CD14-positive monocyte (primary cell): ENCODE measurements at regions not wholly inside any gene's neighbourhood (a gene's known extent, or its start where the extent isn't known, plus 50 kb on each side); places are given as distances from the start of the nearest gene placed in this dataset.

Experiments used
- DNase-seq, 3 donors: peaks; one replicate each; pipeline ENCODE4 v3.0.0-alpha.2; 2011 to 2022
- H2AFZ ChIP-seq: 2 replicates; pipeline ENCODE4 v1.6.0; 2012; ENCODE audit warnings: mild to moderate bottlenecking, low read depth, low read length, inconsistent platforms; ENCODE audit not compliant: insufficient read depth, poor library complexity, severe bottlenecking
- H3K27ac ChIP-seq, 2 donors: 1 replicate in 1 of 2; 2 replicates in 1 of 2; pipeline ENCODE4 v1.5.1; 2012 to 2013; ENCODE audit warnings: low read length in 2 of 2, control low read depth in 1 of 2, inconsistent platforms in 1 of 2, low read depth in 1 of 2, mild to moderate bottlenecking in 1 of 2
- H3K27me3 ChIP-seq, 2 donors: one replicate each; pipeline versions ENCODE4 v1.6.0 to v1.6.1; 2011 to 2013; ENCODE audit warnings: low read length in 2 of 2; ENCODE audit not compliant: control insufficient read depth in 2 of 2, insufficient read depth in 2 of 2
- H3K36me3 ChIP-seq, 2 donors: replicated peaks in 1 of 2; 1 replicate in 1 of 2; 2 replicates in 1 of 2; pipeline versions ENCODE4 v1.5.1 to v1.6.1; 2012 to 2013; ENCODE audit warnings: low read length in 2 of 2, control low read depth in 1 of 2, inconsistent platforms in 1 of 2, mild to moderate bottlenecking in 1 of 2; ENCODE audit not compliant: insufficient read depth in 2 of 2, control insufficient read depth in 1 of 2
- H3K4me1 ChIP-seq, 2 donors: 1 replicate in 1 of 2; 2 replicates in 1 of 2; pipeline versions ENCODE4 v1.5.1 to v1.6.1; 2012 to 2013; ENCODE audit warnings: low read length in 2 of 2, control low read depth in 1 of 2, inconsistent platforms in 1 of 2, mild to moderate bottlenecking in 1 of 2, moderate library complexity in 1 of 2; ENCODE audit not compliant: insufficient read depth in 2 of 2, control insufficient read depth in 1 of 2
- H3K4me2 ChIP-seq: replicated peaks from 2 replicates; pipeline ENCODE3; 2012; ENCODE audit warnings: low read length, moderate library complexity, mild to moderate bottlenecking; ENCODE audit not compliant: poor library complexity, severe bottlenecking; ENCODE audit errors: extremely low read depth
- H3K4me3 ChIP-seq, 3 experiments: fragments of 200-600 bp in 1 of 3; sonication (generic) in 1 of 3; replicated peaks in 1 of 3; 1 replicate in 2 of 3; 2 replicates in 1 of 3; pipeline ENCODE4 v1.5.1; 2011 to 2013; ENCODE audit warnings: low read length in 3 of 3, mild to moderate bottlenecking in 3 of 3, control low read depth in 2 of 3, low read depth in 2 of 3, inconsistent platforms in 1 of 3, moderate library complexity in 1 of 3
- H3K79me2 ChIP-seq: 2 replicates; pipeline ENCODE4 v1.6.0; 2012; ENCODE audit warnings: mild to moderate bottlenecking, control low read depth, inconsistent platforms, low read length, moderate library complexity; ENCODE audit not compliant: insufficient read depth
- H3K9ac ChIP-seq: 2 replicates; pipeline ENCODE4 v1.6.0; 2017; ENCODE audit warnings: low read length, mild to moderate bottlenecking; ENCODE audit not compliant: insufficient read depth, poor library complexity, severe bottlenecking
- H3K9me3 ChIP-seq, 2 donors: replicated peaks in 1 of 2; 1 replicate in 1 of 2; 2 replicates in 1 of 2; pipeline versions ENCODE4 v1.5.1 to v1.6.1; 2012 to 2013; ENCODE audit warnings: low read length in 2 of 2, control low read depth in 1 of 2; ENCODE audit not compliant: control insufficient read depth in 1 of 2, insufficient read depth in 1 of 2
- H4K20me1 ChIP-seq: 2 replicates; pipeline ENCODE4 v1.6.0; 2012; ENCODE audit warnings: mild to moderate bottlenecking, low read length, control low read depth, moderate library complexity; ENCODE audit not compliant: insufficient read depth
- H3K27ac Mint-ChIP-seq, 7 donors: one replicate each; pipeline ENCODE4 v1.8.0; 2020; ENCODE audit warnings: mild to moderate bottlenecking in 7 of 7, mixed read lengths in 7 of 7, moderate library complexity in 6 of 7, inconsistent platforms in 2 of 7
- H3K27me3 Mint-ChIP-seq, 3 donors: one replicate each; pipeline ENCODE4 v1.8.0; 2021 to 2022; ENCODE audit warnings: low read depth in 3 of 3, mild to moderate bottlenecking in 3 of 3, mixed read lengths in 3 of 3, moderate library complexity in 3 of 3, inconsistent platforms in 1 of 3
- H3K36me3 Mint-ChIP-seq, 2 donors: one replicate each; pipeline ENCODE4 v1.8.0; 2020; ENCODE audit warnings: mixed read lengths in 2 of 2, inconsistent platforms in 1 of 2, mild to moderate bottlenecking in 1 of 2
- H3K4me1 Mint-ChIP-seq: one replicate; pipeline ENCODE4 v1.8.0; 2020; ENCODE audit warnings: mild to moderate bottlenecking, mixed read lengths
- H3K4me3 Mint-ChIP-seq, 2 donors: one replicate each; pipeline ENCODE4 v1.8.0; 2020; ENCODE audit warnings: mild to moderate bottlenecking in 2 of 2, mixed read lengths in 2 of 2, moderate library complexity in 1 of 2
- H3K9me3 Mint-ChIP-seq, 7 donors: one replicate each; pipeline ENCODE4 v1.8.0; 2020 to 2022; ENCODE audit warnings: mixed read lengths in 7 of 7, mild to moderate bottlenecking in 6 of 7, moderate library complexity in 6 of 7, inconsistent platforms in 2 of 7
- CTCF ChIP-seq: fragments of 200-600 bp; IDR thresholded peaks from one replicate; pipeline ENCODE4 v1.8.0; 2022; ENCODE audit warnings: antibody characterized with exemption, mild to moderate bottlenecking
- WGBS: methylation state at CpG from one replicate; pipeline ENCODE4 v1.1.5; 2013; ENCODE audit warnings: missing lambda C conversion rate; ENCODE audit not compliant: insufficient coverage; 5-methylcytosine and 5-hydroxymethylcytosine counted together
- intact Hi-C, 2 donors: fragments of 100-400 bp; cut with micrococcal nuclease; formaldehyde crosslinking; loops; one replicate each; pipeline versions ENCODE4 v1.15.0 to v1.15.1; 2023

- H3K4me1 Mint-ChIP-seq, result no peaks in the 10 kb centered on the region
- H3K27me3 Mint-ChIP-seq, result peaks cover 0 to 1% (median 0%) of the 10 kb centered on the region in 3 donors
- Histone ChIP-seq H3K4me1 (no peaks in the 10 kb centered on the region), H3K4me3 (no peak overlapping the region), H3K79me2 (no peaks in the 10 kb centered on the region), H3K9me3 (no peaks in the 10 kb centered on the region), H3K9ac (no peak overlapping the region), H3K4me2 (no peak overlapping the region), H3K36me3 (no peaks in the 10 kb centered on the region), H4K20me1 (no peaks in the 10 kb centered on the region), H3K27ac (no peak overlapping the region), H3K27me3 (no peaks in the 10 kb centered on the region), H2AFZ (no peak overlapping the region)
- TF ChIP-seq CTCF, result no peak
- WGBS, result no CpG with 5 or more reads among the region's 1 CpG
- peaks cover 0 to 8% (median 3%) of the 10 kb centered on the region in 7 donors for H3K9me3 Mint-ChIP-seq
- no peak overlapping the region for H3K4me3 Mint-ChIP-seq
- DNase-seq, result no peak
- no peak overlapping the region for H3K27ac Mint-ChIP-seq
- intact Hi-C loops, result no loop called here
- no peaks in the 10 kb centered on the region for H3K36me3 Mint-ChIP-seq
These were observed 1233.8 kb downstream of the NLGN4X start for GRCh38 chrX:4994855-4995254.

GRCh38 chrX:4978613-4979012 is 1250.1 kb downstream of the NLGN4X start:
- H3K9ac ChIP-seq, result no peak overlapping the region
- Mint-ChIP-seq H3K27ac (no peak overlapping the region), H3K27me3 (peaks cover 0 to 2% (median 0%) of the 10 kb centered on the region in 3 donors), H3K36me3 (no peaks in the 10 kb centered on the region), H3K4me3 (no peak overlapping the region), H3K4me1 (no peaks in the 10 kb centered on the region), H3K9me3 (peaks cover 1 to 9% (median 3%) of the 10 kb centered on the region in 7 donors)
- TF ChIP-seq CTCF, result no peak
- no peaks in the 10 kb centered on the region for H3K36me3 ChIP-seq
- H3K27me3 ChIP-seq, result no peaks in the 10 kb centered on the region
- H2AFZ ChIP-seq, result no peak overlapping the region
- H4K20me1 ChIP-seq, result no peaks in the 10 kb centered on the region
- no peaks in the 10 kb centered on the region for H3K79me2 ChIP-seq
- intact Hi-C loops, result no loop called here
- H3K4me3 ChIP-seq, result no peak overlapping the region
- no peak overlapping the region for H3K4me2 ChIP-seq
- no peak for DNase-seq
- H3K27ac ChIP-seq, result no peak overlapping the region
- no peaks in the 10 kb centered on the region for H3K4me1 ChIP-seq
- WGBS, result no CpG with 5 or more reads among the region's 1 CpG
- no peaks in the 10 kb centered on the region for H3K9me3 ChIP-seq
